ENCODE measurements at regions not wholly inside any gene's neighbourhood (a gene's known extent, or its start where the extent isn't known, plus 50 kb on each side); places are given as distances from the start of the nearest gene placed in this dataset.

DNA sequence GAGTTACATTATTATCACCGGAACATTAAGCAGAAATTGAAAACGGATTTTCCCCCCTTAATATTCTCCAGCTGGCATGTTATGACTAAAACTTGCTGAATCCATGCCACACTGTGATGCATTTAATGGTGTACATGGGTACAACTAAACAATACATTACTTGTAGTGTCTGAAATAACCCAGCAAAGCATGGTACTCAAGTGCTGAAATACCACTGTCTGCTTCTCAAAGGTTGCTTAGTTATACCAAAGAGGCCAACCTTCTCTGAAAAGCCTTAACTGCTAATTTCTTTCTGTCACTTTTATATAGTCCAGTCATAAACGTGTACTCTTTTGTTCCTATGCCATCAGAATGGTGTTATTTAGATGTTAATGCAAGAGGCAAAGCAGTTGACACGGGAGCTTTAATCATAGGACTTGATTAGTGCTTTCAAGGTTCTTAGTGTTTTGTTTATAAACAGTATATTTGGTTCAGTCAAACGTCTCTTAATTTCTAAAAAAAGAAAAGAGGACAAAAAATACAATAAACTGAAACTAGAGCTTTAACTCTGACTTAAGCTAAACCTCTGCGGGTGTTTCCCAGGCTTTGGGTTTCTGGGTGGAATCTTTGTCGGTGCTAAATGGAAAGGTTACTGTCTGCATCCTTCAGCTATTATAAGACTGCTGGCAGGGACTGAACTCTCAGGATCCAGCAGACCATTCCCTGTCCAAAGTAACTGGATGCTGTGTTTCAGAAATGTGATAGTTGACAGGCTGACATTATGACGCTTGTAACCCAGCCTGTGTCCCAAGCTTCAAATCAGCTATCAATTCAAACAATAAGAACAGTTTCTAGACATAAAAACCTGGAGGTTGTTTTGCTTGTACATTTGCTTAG is 202.6 kb downstream of the PPP1R3A start:
- DNase-seq (ENCODE audit: low read depth in 3 of 3, low spot score in 1 of 3): no peak

DNA sequence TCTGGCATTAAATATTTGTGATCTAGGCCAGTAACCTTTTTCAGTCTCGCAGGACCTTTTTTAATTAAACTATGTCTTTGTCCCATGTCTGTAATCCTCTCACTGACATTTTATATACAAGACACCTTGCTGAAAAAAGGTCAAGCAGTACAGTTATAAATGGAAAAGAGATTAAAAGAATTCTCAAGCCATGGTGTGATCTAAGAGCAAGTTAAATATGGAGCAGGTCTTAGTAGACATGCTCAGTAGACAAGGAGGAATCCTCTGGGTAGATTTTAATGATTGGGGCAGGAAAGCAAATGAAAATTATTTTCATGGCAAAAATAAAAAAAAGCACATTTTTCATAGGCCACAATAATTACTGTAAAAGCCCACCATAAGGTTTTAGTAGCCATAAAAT is 203.5 kb downstream of the PPP1R3A start:
- DNase-seq (ENCODE audit: low read depth in 3 of 3, low spot score in 1 of 3): no peak

- DNase-seq (ENCODE audit: low read depth in 3 of 3, low spot score in 1 of 3): peak in 1 of 3 donors; percentile 1
Observed at GRCh38 chr7:113710310-113711096, 208.3 kb downstream of the PPP1R3A start.

GRCh38 chr7:113705439-113705838 is 213.4 kb downstream of the PPP1R3A start:
- no peak for DNase-seq (ENCODE audit: low read depth in 3 of 3, low spot score in 1 of 3)

GRCh38 chr7:113698556-113699220 is 220.1 kb downstream of the PPP1R3A start:
- no peak for DNase-seq (ENCODE audit: low read depth in 3 of 3, low spot score in 1 of 3)

- DNase-seq (ENCODE audit: low read depth in 3 of 3, low spot score in 1 of 3): no peak
Observed at GRCh38 chr7:113694149-113694548, 224.7 kb downstream of the PPP1R3A start.

- no peak for DNase-seq (ENCODE audit: low read depth in 3 of 3, low spot score in 1 of 3)
Observed at GRCh38 chr7:113684165-113684564, 234.6 kb downstream of the PPP1R3A start.

- DNase-seq (ENCODE audit: low read depth in 3 of 3, low spot score in 1 of 3): no peak
Observed at GRCh38 chr7:113677811-113678210, 241.0 kb downstream of the PPP1R3A start.

DNA sequence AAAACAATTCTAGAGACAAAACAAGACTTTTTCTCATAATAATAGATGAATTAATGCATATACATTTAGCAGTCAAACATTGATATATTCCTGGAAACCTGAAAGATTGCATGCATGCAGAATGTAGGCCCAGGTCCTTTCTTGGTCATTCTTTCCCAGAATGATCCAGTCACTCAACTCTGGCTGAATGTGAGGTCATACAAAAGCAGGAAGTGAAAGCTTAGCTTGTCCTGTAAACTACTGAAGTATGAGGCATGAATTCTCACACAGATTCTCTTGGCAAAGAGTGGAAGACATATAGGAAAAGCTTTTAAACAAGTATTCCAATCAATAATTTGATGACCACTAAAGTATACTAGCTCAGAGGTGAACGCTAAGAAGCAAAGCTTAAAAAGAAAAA is 253.9 kb downstream of the PPP1R3A start:
- DNase-seq (ENCODE audit: low read depth in 3 of 3, low spot score in 1 of 3): no peak

DNA sequence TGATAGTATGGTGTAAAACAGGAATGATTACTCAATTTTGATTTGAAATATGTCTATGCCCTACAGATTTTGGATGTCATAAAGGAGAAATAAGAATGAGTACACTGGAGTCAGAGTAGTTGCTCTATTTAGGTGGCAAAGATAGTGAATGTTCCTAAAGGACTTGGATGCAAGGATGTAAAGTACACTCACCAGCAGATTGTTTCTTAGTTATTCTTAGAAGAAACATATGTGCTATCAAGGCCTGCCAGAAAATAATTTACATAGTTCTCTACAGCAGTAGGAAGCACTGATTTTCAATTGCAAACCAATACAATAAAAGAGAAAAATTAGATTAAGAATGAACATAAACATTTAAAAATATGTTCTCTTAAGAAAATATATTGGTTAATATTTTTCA is 259.4 kb downstream of the PPP1R3A start:
- no peak for DNase-seq (ENCODE audit: low read depth in 3 of 3, low spot score in 1 of 3)

- no peak for DNase-seq (ENCODE audit: low read depth in 3 of 3, low spot score in 1 of 3)
Observed at GRCh38 chr7:113657603-113658002, 261.2 kb downstream of the PPP1R3A start.

GRCh38 chr7:113652501-113652900 is 266.3 kb downstream of the PPP1R3A start:
- no peak for DNase-seq (ENCODE audit: low read depth in 3 of 3, low spot score in 1 of 3)

- no peak for DNase-seq (ENCODE audit: low read depth in 3 of 3, low spot score in 1 of 3)
Observed at GRCh38 chr7:113649556-113649955, 269.3 kb downstream of the PPP1R3A start.

GRCh38 chr7:113639221-113639620 is 279.6 kb downstream of the PPP1R3A start:
- DNase-seq (ENCODE audit: low read depth in 3 of 3, low spot score in 1 of 3): no peak

GRCh38 chr7:113636727-113637421 is 281.9 kb downstream of the PPP1R3A start:
- DNase-seq (ENCODE audit: low read depth in 3 of 3, low spot score in 1 of 3): no peak

- no peak for DNase-seq (ENCODE audit: low read depth in 3 of 3, low spot score in 1 of 3)
Observed at GRCh38 chr7:113635492-113635891, 283.3 kb downstream of the PPP1R3A start.

DNA sequence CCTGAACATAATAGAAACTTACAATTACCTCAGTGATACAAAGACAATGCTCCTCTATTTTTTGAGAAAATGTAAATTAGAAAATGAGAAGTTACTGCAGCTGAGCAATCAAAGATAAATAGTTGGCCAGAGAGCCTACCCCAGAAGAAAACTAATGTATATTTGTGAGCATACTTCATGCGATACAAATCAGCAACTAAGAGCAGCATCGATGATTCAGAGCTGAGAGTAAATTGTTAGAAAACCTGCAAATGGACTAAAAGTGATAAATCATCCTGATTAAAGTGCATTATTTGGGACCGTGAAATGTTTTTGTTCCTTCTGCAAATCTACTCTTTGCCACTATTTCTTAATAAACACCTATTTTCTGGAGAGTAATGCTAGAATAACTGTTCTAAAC is 285.7 kb downstream of the PPP1R3A start:
- no peak for DNase-seq (ENCODE audit: low read depth in 3 of 3, low spot score in 1 of 3)

DNA sequence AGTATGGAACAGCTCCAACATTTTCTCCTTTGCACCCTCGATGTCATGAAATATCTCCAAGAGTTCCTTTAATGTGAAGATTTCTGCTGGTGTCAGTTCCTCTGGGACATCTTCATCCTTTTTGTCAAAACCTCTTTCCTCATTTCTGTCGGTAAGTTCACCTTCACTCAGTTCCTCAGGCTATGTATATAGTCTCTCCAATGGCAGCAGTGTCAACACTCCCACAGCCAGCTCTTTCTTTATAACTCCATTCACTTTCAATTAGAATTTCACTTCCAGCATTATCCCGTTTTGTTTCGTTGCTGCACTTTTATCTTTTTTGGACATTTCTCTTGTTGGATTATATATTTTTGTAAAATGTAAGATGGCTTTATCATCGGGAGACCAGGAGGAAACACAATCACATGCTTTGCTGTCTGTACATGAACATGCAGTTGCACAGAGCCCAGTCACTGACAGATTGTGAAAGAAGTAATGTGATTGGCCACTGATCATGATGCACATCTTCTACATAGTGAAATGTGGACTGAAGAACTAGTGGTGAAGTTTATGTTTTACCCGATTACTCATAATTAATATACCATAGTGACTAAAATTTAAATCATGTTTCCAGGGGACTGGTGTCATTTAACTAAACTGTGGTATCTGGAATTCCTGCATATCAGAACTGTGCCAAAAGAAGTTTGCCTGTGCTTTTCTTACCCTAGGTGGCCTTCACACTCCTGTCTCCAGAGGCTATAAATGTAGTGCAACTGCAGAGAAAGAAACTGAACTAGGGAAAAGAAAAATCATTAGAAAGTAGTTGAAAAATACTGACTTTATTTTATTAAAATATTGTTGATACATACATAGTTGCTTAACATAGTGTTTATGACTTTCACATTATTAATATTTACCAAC is 289.6 kb downstream of the PPP1R3A start:
- no peak for DNase-seq (ENCODE audit: low read depth in 3 of 3, low spot score in 1 of 3)

- no peak for DNase-seq (ENCODE audit: low read depth in 3 of 3, low spot score in 1 of 3)
Observed at GRCh38 chr7:113625494-113626102, 293.2 kb downstream of the PPP1R3A start.

- no peak for DNase-seq (ENCODE audit: low read depth in 3 of 3, low spot score in 1 of 3)
Observed at GRCh38 chr7:113622796-113623195, 296.0 kb downstream of the PPP1R3A start.
